ENCODE measurements at regions not wholly inside any gene's neighbourhood (a gene's known extent, or its start where the extent isn't known, plus 50 kb on each side); places are given as distances from the start of the nearest gene placed in this dataset.

DNA sequence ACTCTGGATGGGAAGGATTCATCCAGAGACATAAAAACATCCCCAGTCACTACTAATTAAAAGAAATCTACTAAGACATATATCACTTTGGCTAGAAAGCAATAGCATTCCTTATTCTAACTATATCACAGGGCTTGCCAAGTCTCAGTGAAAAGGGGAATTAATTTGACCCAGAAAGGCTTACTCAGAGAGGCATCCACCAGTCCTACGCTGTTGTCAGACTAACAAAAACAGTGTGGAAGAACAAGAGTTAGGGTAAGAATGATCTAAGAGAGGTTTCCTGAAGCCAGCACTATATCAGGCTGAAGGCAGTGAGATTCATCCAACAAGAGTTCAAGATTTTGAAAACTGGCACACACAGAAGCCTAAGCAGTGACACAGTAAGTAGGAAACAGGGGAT lies 126.1 kb downstream of the GDAP2 start:
- DNase-seq (ENCODE audit: low read depth in 3 of 3), result no peak

DNA sequence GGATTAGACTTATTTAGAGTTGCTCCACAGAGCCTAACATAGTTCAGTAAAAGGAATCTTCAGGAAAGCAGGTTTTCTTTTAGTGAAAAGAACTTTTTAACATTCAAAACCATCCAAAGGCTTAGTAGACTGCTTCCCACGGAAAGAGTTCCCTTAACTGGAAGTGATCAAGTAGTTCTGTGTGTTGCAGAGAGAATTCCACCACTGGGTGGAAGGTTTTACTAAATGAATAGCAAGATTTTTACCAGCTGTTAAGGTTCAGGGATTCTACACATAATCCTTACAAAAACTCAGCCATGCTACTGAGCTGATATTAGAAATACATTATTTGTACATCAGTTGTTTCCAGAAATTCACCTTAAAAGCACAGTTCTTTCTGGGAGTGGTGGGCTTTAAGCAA lies 119.7 kb downstream of the GDAP2 start:
- DNase-seq (ENCODE audit: low read depth in 3 of 3), result no peak

DNA sequence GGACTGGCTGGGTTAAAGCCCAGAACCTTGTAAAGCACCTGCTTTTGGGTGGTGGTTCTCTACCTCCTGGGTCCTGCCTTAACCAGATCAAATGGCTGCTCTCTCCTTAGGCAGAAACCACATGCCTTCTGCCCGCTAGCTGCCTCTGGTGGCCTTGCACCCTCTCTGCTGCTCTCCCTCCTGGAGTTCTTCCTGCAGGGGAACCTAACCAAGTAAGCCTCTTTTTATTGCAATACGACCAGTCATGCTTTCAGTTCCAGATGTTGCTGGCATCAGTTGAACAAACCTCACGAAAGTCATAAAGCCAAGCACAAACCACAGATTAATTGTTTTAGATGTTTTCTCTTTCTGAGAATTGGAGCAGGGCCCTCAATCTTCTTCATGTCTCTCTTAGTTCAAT lies 118.9 kb downstream of the GDAP2 start:
- DNase-seq (ENCODE audit: low read depth in 3 of 3), result no peak

DNA sequence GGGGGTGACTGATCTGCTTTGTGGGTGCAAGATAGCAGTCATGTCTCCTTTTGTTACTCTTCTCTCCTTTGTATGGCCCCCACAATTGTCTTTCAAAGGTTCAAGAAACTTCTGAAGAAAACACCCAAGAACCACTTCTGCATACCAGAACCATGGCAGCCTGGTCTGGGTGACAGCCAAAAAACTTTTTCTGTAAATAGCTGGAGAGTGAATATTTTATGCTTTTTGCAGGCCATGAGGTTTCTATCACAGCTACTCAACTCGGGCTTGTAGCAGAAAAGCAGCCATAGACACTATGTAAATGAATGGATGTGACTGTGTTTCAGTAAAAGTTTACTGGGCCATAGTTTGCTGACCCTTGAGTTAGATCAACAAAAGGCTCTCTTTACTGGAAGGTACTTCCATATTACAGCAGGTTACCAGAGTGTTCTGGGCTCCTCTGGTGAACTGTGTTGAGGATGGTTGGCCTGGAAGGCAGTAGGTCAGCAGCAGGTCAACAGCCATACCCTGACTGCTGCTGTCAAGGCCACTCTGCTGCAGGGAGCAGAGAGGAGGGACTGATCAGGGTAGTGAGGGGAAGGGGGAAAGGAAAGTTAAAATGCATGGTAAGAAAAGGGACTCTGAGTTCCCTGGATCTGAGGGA lies 116.4 kb downstream of the GDAP2 start:
- DNase-seq (ENCODE audit: low read depth in 3 of 3), result no peak

Measured in stimulated activated CD4-positive, alpha-beta T cell treated with anti-CD3 and anti-CD28 coated beads, TNF-alpha, amount 100 ng/mL, for 48 hours (primary cell).